OCI-M1 (cell line): ENCODE measurements at regions not wholly inside any gene's neighbourhood (a gene's known extent, or its start where the extent isn't known, plus 50 kb on each side); places are given as distances from the start of the nearest gene placed in this dataset.

Experiments used
- DNase-seq: peaks from one replicate; lab custom pipeline; 2025; lab: John Stamatoyannopoulos, UW

DNA sequence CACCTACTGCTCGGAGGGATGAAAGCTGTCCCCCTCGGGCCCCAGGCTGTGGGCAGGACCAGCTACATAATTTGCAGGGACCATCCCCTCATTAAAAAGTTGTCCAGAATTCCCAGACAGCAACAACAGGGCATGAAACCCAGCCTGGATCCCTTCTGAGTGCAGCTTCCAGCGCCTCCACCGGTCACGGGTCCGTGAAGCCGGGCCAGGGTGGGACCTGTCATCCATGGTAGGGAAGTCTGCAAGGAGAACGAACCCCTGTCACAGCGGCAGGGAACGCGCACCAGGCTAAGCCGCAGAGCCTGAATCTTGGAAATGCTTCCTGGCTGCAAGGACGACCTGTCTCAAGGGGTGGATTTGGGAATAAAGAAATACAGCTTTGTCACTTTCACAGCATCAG lies 214.2 kb downstream of the RBFOX3 start:
- DNase-seq: no peak

GRCh38 chr17:79395545-79395944 lies 215.3 kb downstream of the RBFOX3 start:
- DNase-seq: no peak

- DNase-seq: no peak
These were observed 215.8 kb downstream of the RBFOX3 start for GRCh38 chr17:79395066-79395465.

GRCh38 chr17:79393358-79394052 lies 217.3 kb downstream of the RBFOX3 start:
- DNase-seq: peak; percentile 80

- DNase-seq: no peak
These were observed 218.3 kb downstream of the RBFOX3 start for GRCh38 chr17:79392598-79392997.

DNA sequence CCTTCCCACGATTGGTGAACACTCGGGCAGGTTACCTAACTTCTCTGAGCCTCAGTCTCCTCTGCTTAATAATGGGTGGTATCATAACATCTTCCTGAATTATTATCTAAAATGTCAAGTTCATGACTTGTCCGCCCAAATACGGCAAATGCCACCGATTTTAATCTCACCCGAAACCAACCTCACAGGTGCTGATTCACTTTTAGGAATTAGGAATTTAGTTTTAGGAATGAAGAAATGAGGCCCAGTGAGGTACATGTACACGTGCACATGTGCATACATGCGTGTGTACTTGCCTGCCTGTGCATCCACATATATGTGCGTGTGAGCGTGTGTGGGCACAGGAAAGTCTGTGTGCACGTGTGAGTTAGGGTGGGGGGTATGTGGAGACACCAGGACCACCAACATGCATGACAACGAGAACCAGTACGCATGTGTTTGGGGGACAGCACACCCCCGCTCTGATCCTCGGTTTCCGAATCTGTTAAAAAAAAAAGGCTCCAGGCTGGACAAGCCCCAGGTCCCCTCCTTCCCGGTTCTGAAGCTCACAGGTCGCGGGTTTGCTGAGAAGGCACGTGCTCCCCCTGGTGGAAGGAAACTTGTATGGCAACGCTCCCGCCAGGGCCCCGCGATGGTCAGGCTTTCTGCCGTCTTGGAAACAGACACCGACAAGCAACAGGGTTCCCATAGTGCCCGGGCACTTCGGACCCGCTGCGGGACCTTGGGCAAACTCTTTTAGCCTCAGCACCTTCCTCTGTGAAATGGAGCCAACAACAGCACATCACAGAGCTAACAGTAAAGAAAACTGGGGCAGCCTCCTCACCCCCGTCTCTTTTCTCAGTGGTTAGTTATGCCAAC lies 219.2 kb downstream of the RBFOX3 start:
- peak; percentile 74 for DNase-seq

DNA sequence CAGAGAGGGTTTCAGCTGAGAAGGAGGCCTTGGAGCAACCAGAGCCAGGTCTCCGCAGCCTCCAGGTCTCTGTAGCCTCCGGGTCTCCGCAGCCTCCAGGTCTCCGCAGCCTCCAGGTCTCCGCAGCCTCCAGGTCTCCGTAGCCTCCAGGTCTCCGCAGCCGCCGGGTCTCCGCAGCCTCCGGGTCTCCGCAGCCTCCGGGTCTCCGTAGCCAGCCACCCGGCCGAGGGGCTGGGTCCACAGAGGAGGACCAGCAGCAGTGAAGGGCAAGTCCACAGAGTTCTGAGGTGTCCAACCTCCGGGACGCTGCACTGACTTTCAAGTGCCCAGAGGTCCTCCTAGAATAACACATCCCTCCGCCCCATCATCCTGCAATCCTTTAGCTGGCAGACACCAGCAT lies 221.0 kb downstream of the RBFOX3 start:
- DNase-seq: no peak

DNA sequence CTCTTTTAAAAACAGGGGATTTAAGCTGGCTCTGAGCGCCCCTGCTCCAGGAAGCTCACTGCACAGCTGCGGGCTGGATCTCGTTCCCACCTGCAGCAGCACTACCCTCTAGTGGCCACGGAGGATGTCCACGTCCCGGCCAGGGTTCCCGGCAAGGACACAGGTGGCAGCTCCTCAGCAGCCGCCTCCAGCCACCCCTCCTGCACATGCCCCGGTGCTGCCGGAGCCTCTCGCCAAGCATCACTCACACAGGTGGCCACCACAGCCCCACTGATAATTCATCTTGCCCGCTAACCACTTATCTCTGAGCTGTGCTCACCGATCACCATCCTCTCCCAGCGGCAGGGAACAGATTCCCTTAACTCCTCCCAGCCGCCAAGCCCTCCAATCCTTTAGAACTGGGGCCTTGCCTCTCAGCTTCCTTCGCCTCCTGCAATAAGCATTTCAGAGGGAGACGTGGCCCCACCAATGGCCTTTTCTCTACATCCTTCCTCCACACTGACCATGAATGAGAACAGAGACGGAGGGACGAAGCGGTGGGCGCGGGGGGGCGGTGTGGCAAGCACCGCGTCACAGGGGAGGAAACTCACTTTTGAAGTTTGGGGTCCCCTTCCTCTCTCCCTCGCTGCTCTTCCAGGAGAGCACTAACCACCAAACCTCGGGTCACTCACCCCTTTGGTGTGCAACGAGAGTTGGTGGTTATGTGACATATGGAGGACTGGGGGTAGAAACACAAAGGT lies 222.1 kb downstream of the RBFOX3 start:
- peak; percentile 21 for DNase-seq

DNA sequence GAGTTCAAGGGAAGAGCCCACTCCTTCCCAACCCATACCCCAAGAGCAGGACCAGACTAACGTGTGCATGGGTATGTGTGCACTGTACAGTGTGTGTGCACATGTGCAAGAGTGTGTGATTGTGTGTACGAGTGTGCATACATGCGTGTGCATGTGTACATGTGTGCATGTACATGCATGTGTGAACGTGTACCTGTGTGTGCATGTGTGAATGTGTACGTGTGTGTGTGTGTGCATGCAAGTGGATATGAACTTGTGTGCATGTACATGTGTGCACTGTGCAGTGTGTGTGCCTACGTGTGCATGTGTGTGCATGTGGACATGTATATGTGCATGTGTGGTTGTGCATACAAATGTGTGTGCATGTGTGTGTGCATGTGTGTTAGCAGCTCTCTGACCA lies 223.1 kb downstream of the RBFOX3 start:
- DNase-seq: no peak

DNA sequence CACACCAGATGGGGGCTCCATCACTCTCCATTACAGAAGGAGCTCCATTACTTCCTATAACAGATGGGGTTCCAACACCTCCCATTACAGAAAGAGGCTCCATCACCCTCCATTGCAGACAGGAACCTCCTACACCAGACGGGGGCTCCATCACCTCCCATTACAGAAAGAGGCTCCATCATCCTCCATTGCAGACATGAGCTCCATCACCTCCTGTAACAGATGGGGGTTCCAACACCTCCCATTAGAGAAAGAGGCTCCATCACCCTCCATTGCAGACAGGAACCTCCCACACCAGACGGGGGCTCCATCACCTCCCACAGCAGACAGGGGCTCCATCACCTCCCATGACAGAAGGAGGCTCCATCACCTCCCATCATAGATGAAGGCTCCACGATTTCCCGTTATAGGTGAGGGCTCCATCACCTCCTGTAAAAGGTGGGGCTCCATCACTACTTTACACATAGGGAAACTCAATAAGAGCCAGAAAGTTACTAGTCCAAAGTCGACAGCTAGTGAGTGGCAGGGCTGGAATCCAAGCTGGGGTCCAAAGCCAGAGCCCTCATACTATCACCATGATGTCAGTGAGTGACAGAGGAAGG lies 224.8 kb downstream of the RBFOX3 start:
- no peak for DNase-seq

DNA sequence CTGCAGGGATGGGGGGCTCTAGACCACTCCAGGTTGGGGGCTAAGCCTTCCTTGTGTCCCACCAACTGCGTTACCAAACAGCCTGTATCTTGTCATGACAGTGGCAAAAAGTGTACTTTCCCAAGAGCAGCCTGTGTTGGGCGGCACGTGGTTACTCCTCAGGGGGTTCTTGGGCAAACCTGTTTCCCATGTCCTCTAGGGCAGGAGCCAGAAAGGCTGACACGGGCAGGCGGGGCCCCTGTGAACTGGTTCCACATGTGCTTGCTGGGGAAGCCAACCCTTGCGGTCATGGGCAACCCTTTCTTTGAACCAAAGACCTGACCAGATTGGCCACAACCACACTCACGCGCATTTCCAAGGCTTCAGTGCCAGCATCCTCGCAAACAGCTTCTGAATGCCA lies 228.5 kb downstream of the RBFOX3 start:
- DNase-seq: no peak

DNA sequence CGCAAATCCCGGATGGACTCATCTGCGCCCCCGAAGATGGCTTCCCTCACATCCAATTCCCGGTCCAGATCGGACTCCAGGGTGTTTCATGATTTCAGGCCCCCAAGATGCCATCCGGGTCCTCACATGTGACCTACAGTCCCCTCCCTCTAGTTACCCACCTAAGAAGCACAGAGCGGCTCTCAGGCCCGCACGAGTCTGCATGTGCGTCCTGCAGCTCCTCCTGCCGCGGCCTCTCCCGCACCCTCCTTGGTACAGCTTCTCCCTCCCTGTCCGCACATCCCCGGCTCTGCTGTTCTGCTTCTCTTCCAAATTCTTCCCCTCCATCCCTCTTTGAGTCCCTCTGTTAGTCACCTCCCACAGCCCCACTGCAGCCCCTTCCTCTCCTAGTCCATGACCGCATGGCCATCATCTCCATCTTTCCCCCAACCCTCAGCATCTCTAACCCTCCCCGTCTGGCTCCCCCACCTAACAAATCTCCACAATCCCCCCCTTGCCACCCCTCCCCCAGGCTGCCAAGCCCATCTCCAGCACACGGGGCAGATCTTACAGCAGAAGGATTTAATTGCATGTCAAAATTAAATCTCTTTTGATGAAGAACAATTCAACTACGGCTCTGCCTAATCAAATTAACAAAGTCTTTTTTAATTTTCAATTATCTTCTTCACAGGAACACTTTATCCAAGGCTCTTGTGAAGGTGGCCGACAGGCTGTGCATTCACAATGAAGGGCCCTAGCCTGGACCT lies 231.0 kb downstream of the RBFOX3 start:
- DNase-seq: no peak

- no peak for DNase-seq
These were observed 233.5 kb downstream of the RBFOX3 start for GRCh38 chr17:79377230-79377786.

GRCh38 chr17:79374807-79375206 lies 236.0 kb downstream of the RBFOX3 start:
- no peak for DNase-seq

DNA sequence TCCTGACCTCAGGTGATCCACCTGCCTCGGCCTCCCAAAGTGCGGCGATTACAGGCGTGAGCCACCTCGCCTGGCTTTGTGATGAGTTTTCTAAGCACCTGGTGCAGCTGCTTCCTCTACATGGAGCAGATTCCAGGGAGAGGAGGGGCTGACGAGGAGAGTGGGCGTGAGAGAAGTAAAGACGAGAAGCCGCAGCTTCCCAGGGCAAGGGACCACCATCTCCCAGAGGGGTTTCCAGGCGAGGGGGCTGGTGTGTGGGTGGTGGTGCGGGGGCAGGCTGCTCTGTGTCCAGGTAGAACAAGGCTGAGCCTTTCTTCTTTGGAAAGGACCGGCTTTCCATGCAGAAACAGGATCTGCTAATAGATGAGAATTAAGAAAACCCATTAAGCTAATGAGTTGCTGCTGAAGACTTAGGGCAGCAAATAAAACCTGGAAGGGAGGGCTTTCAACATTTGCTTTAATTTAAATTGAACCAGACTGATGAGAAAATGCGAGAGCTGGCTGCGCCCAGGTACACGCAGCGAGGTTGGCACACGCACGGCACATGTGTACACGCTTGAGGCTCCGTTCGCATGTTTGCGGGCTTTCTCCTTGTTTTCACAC lies 236.7 kb downstream of the RBFOX3 start:
- no peak for DNase-seq

DNA sequence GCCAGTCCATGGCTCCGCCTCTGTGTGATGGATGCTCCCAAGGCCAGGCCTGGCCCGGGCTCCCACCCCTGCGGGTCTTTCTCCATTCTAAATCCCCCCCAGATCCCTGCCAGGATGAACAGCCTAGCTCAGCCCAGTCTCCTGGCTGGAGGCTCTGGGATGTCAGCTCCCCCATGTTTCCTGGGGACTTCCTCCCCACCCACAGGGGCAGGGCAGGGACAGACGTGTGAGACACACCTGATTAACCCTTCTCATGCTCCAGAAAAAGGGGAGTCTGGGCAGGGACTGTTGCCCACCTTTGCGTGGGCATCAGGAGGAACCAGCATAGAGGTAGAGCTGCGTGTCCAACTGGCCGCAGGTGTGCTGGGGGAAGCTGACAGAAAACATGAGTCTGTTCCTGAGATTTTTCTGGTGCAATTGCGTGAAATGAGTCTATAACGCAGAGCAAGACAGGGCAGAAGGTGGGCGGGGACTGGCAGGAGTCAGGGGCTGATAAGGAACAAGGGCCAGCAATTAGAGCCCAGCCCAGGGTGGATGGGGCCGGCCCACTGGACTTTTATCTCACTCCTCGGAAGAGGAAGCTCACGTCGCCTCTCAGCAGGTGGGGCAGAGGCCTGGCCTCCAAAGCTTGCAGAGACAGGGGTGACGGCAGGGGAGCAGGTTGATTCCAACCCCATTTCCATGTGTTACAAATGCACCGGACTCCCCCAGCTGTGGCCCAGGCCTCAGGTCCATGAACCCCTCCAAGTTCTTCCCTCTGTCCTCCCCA lies 238.2 kb downstream of the RBFOX3 start:
- peak; percentile 57 for DNase-seq

DNA sequence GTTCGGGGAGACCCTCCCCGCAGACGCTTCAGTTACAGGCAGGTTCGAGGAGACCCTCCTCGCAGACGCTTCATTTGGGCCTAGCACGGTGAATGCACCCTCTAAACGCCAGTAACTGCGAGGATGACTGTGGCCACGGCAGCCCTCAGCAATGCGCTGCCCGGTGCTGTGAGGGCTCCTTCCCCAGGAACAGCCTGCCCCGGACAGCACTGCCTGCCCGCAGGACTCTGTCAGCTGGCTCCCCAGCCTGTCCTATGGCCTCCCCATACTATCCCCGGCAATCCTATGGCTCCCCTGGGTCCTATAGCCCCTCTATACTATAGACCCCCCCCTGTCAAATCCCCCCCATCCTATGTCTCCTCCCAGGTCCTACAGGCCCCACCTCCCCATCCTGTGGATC lies 238.9 kb downstream of the RBFOX3 start:
- DNase-seq: no peak

- no peak for DNase-seq
These were observed 240.3 kb downstream of the RBFOX3 start for GRCh38 chr17:79370594-79370993.

DNA sequence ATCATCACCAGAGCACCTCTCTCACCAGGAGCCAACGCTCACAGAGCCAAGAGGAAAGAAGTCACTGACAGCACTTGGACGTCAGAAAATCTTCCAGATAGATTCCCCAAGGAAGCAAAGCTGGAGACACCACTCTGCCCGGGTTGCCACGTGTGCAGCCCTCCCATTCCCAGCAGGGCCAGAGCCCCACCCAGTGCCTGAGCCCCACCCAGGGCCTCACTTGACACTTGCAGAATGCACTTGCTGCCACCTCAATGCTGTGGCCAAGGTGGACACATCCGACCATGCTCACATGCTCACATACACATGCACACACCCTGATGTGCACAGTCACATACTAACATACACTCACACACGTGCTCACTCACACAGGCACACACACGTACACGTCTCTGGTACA lies 240.7 kb downstream of the RBFOX3 start:
- DNase-seq: no peak

- no peak for DNase-seq
These were observed 241.3 kb downstream of the RBFOX3 start for GRCh38 chr17:79369532-79369931.
